OCI-M1 (cell line): ENCODE measurements at regions not wholly inside any gene's neighbourhood (a gene's known extent, or its start where the extent isn't known, plus 50 kb on each side); places are given as distances from the start of the nearest gene placed in this dataset.
"Not testable (repeated sequence)": the region's sequence is repeated elsewhere in the genome, so short reads cannot be mapped to it uniquely, and the experiment has no call there.

Source experiments
- DNase-seq: peaks from one replicate; lab custom pipeline; 2025; lab: John Stamatoyannopoulos, UW

DNA sequence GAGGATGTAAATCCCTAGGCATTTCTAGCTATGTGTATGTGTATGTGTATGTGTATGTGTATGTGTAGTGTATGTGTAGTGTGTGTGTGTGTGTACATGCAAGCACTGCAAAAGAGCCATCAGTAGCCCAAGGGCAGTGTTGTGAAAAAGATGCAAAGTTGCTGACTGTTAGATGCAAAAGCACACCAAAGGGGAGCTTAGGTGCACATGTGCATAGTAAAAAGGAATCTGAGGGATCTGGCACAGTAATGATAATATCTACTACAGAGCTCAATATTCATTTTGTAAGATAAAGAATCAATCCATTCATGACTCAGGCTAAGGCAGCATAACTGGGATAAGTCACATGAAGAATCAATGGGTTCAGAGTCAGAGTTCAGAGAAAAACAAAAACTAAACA lies 80.2 kb downstream of the TMEM47 start:
- no peak for DNase-seq

DNA sequence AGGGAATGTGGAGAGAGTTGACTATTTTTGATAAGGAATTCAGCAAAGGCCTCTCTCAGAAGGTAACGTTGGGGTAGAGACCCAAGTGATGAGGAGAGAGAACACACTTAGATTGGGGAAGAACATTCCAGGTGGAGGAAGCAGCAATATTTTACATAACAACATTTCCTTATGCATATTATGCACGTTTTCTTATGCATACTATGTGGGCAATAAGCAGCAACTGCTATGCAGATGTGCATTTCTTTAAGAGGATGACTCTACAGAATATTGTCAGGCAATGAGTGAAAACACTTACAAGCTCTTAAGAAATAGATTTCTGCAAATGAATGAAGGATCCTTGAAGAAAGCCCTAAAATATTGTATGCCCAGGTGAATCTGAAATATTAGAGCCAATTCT lies 91.1 kb downstream of the TMEM47 start:
- DNase-seq, result no peak

DNA sequence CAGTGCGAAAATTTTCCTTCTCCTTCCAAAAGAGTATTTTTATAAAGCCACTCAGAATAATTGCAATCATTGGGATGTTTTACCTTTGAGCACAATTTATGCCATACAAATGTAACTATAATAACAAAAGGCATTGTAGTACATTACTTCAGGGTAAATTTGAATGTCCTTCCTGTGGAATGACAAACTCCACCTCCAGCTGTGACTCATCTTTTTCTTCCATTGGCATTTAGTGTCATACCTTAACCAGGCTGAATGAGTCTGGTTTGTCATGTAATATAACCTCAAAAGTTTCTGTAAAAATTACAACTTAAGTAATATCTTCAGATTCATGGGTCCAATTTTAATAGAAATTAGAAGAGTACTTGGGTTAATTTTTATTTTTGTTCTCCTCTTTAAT lies 93.3 kb downstream of the TMEM47 start:
- no peak for DNase-seq

DNA sequence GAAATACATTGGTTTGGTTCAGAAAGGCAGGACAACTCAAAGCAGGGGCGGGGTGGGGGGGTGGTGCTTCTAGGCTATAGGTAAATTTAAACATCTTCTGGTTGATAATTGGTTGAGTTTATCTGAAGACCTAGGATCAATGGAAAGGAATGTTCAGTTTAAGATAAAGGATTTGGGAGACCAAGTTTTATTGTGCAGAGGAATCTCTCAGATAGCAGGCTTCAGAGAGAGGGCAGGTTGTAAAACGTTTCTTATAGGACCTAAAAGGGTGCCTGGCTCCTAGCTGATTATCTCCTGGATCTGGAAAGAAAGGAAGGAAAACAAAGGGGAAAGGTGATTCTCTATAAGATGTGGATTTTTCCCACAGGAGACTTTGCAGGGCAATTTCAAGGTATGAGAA lies 94.0 kb downstream of the TMEM47 start:
- no peak for DNase-seq

DNA sequence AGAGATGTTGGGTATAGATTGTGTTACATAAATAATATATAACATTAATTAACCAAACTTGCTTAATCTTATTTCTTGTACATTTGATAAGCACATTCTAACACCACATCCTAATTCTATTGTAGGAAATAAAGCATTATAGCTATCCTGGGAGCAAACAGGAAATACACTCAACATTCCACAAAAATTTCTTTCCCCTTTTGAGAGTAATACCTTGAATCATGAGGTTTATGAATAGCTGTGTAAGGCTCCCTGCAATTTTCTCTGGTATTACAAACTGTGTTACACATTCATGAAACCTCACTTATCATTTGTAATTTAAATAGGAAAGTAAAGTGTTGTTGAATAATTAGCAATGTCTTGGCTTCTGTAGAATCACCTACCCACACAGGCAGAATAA lies 95.1 kb downstream of the TMEM47 start:
- no peak for DNase-seq

DNA sequence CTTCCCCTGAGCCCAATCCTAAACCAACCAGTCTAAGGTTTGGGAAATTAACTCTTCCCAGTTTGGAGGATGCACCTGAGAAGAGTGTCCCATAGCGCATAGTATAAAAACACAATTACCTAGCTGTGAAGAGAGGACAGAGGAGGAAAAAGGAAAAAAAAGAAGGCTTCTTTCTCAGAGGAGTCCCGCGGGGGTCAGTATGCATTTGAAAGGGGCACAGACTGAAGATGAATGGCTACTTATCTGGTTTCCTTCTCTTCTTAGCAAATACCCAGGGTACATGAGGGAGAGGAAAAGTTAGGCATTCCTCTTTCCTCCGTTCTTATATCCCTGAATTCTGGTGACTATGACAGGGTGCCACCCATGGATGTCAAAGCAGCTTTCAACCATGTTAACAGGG lies 96.9 kb downstream of the TMEM47 start:
- DNase-seq, result no peak

DNA sequence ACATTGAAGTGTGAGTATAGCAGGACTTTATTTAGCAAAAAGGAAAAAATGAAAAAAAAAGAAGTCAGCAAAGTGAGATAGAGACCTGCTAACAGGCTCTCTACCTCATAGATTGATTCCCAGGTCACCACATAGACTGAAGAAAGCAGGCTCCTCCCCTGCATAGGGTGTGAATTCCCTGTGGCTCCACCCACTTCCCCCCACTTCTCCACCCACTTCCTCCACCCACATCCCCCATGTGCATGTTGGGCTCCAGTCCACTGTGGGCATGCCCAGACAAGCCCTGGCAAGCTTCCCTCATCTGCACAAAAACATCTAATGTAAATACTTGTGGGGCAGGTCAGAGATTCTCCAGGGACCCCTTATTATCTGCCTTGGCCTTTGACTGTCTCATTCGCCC lies 97.8 kb downstream of the TMEM47 start:
- no peak for DNase-seq

DNA sequence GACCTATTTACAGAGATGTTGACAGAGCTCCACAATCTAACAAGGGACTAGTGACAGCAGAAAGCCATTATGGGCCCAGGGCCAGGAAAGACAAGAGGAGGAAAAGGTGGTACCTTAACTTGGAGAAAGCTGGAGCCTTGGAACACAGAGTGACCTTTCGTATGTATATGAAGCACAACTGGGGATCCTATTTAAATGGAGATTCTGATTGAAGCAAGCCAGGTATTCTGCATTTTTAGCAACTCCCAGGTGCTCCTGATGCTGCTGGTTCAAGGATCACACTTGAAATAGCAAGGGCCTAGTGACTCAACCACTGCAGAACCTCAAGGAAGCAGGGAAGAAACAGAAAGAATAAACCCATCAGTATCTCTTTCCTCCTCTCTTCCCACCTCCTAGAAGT lies 99.4 kb downstream of the TMEM47 start:
- no peak for DNase-seq

DNA sequence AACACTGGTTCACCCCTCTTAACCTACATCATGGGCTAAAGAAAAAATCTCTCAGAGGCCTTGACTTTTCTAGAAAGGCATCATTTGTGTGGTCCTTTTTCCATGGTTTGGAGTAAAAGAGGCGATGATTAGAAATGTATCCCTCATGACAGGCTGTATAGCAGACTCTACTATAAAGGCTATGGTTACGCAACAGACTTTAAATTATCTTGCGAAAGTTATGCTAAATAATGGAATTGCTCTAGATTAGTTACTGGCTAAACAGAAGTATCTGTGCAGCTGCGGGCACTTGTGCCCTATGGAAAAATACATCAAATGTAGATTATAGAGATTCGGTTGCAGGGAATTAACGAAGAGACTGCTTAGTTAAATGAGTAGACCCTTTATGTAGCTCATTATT lies 101.6 kb downstream of the TMEM47 start:
- DNase-seq, result no peak

DNA sequence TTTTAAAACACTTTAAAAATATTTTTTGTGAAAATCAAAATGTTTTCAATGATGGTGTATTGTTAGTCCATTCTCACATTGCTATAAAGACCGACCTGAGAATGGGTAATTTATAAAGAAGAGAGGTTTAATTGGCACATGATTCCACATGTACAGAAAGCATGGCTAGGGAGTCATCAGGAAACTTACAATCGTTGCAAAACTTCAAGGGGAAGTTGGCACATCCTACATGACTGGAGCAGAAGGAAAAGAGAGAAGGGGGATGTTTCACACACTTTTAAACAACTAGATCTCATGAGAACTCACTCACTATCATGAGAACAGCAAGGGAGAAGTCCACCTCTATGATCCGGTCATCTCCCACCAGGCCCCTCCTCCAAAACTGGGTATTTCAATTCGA lies 110.7 kb downstream of the TMEM47 start:
- DNase-seq, result no peak

DNA sequence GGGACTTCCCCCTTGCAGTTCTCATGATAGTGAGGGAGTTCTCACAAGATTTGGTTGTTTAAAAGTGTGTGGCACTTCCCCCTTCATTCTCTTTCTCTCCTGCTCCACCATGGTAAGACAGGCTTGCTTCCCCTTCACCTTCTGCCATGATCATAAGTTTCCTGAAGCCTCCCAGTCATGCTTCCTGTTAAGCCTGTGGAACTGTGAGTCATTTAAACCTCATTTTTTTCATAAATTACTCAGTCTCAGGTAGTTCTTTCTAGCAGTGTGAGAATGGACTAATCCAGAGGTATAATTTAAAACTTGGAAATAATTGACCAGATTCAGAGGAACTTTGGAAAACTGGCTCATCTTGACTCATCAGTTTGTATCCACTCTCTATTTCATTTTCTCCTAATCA lies 129.0 kb downstream of the TMEM47 start:
- DNase-seq, result no peak

DNA sequence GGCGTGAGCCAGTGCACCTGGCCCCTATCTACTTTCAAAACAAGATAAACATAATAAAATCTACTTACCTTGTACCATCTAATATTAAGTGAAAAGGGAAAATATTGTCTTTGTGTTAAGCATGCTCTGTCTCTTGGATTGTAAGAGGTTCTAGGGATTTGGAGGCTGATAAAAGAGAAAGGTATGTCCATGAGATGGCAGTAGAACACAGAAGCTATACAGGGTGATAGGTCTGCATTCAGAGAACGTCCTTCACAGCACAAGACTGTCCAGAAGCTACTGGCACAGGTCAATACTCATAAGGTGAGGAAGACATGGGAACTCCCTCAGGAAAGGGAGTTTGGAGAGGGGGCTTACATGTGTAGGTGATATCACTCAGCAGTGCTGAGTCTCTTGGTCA lies 135.5 kb downstream of the TMEM47 start:
- DNase-seq, result no peak

DNA sequence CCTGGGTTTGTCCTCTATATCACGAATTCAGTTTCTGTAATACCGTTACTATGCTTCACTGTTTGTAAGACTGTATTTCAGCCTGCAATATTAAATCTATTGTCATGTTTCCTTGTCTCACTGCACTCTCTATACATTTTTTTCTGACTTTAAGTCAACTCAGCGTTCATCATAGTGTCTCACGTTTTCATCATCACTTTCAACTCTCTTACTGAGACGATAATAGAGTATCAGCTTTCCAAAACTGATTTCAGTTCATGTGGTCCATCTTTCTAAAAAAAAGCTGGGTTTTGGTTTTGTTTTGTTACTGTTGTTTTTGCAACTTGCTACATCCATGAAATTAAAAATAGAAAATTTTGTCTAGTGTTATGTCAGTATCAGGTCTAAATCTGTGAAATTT lies 147.7 kb downstream of the TMEM47 start:
- no peak for DNase-seq

DNA sequence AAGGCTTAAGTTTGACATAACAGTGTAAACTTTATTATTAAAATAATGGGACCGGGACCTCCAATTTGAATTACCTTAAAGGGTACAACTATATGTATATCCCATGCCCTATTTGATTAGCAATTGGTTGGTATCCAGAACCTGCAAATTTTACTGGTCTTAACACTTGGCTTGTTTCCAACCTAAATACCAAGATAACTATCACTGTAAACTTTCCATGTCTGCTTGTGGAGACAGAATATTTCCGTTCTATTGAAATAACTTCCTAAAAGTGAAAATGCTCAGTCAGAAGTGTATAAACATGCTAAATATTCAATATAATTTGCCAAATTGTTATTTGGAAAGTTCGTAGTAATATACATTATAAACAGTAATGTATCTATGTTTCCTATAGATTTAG lies 154.0 kb downstream of the TMEM47 start:
- no peak for DNase-seq

DNA sequence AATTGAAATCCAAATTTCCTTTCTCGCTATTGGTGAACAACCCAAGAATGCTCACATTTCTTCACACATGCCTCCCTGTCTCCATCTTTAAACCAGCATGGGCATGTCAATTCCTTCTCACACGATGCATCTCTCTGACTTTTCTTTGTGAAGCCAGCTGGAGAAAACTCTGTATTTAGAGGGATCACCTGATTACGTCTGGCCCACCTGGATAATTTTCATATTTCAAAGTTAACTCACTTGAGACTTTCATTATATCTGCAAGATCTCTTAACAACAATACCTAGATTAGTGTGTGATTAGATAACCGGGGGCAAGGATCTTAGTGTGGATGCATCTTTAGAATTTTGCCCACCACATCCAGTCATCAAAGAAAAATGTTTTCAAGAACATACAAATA lies 164.0 kb downstream of the TMEM47 start:
- DNase-seq, result no peak

DNA sequence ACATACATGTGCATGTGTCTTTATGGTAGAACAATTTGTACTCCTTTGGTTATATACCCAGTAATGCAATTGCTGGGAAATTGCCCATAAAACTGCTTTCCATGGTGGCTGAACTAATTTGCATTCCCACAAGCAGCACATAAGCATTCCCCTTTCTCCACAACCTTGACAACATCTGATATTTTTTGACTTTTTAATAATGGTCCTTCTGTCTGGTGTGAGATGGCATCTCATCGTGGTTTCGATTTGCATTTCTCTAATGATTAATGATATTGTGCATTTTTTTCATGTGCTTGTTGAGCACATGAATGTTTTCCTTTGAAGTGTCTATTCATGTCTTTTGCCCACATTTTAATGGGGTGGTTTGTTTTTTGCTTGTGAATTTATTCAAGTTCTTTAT lies 166.0 kb downstream of the TMEM47 start:
- no peak for DNase-seq

DNA sequence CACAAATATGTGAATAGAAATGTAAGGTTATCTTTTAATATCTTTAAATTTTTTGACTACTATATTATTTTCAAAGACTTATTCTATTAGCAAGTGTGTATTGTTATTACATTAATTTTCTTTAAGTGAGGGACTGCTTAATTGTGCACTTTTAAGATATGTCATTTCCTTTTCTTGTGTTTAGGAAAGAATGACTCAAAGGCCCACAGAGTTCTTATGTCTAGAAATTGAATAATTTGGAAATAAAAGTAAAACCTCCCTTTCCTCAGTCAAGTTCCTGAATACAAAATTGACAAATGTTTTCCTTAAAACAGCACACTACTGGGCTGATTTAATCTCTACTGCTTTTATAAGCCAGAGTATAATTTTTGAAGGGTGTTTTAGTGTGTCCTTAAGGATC lies 169.7 kb downstream of the TMEM47 start:
- no peak for DNase-seq

DNA sequence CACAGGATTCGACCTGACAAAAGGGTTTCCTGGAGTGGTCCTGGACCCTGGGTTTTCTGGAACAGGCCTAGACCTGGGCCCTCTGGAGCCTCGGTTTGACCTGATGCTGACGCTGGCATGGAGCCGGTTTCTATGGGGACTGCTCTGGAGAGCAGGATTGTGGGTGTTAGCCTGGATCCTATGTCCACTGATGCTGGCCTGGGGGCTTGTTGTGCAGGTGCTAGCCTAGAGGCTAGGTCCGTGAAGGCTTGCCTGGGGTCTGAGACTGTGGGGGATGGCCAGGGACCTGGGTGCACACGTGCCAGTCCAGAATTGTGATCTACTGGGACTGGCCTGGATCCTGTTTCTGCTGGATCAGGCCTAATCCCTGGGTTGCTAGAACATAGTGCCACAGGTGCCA lies 173.1 kb downstream of the TMEM47 start:
- DNase-seq, result no peak

DNA sequence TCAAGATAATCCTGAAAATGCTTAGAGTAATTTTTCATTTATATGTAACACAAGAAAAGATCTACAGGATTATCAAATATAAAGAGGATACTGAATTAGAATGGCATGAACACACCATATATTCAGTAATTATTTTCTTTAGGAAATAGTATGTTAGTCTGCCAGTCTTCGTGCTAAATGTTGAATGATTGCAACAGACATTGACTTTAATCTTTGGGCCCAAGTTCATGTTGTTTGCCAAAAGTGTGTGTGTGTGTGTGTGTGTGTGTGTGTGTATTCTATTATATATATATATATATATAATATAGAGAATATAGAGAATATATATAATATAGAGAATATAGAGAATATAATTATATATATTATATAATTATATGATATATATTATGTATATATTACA lies 186.6 kb downstream of the TMEM47 start:
- no peak for DNase-seq

DNA sequence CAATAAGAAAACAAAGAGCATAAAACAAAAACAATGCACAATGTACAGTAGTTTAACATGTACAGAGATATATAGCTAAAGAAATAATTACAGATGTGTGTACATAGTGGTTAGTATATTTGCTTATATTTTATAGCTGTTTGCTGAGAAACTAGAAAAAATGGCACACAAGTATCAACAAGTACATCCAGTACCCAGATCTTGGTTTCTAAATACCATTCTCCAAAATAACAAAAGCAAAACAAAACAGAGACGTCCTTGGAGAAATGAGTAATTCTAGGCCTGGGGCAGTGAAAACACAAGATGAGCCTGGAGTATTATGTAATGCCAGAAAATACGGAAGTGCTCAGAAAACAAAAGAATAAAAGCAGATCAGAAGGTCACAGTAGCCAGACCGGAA lies 189.6 kb downstream of the TMEM47 start:
- peak; percentile 37 for DNase-seq

DNA sequence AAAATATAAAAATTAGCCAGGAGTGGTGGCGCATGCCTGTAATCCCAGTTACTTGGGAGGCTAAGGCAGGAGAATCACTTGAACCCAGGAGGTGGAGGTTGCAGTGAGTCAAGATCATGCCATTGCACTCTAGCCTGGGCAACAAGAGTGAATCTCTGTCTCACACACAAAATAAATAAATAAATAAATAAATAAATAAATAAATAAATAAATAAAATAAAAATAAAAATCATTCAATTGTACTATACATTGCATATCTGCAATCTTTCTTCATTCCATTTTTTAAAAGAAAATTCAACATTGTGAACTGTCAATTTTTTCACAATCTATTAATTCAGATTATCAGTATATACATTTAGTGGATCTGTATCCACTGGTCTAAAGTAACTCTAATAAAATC lies 193.9 kb downstream of the TMEM47 start:
- not testable (repeated sequence) for DNase-seq

DNA sequence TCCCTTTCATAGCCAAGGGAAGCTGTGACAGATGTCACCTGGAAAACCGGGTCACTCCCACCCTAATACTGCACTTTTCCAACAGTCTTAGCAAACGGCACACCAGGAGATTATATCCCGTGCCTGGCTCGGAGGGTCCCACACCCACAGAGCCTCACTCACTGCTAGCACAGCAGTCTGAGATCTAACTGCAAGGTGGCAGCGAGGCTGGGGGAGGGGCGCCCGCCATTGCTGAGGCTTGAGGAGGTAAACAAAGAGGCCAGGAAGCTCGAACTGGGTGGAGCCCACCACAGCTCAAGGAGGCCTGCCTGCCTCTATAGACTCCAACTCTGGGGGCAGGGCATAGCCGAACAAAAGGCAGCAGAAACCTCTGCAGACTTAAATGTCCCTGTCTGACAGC lies 199.2 kb downstream of the TMEM47 start:
- DNase-seq, result not testable (repeated sequence)

DNA sequence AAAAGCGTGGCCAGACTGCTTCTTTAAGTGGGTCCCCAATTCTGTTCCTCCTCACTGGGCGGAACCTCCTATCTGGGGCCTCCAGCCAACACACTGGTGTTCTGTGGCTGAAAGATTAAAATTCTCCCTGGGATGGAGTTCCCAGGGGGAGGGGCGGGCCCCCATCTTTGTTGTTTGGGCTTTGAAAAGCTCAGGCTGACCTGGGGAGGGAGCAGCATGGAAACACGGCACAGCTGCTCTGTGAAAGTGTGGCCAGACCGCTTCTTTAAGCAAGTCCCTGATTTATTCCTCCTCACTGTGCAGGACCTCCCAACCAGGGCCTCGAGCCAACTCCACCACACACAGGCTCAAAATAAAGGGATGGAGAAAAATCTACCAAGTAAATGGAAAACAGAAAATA lies 219.5 kb downstream of the TMEM47 start:
- DNase-seq, result no peak

DNA sequence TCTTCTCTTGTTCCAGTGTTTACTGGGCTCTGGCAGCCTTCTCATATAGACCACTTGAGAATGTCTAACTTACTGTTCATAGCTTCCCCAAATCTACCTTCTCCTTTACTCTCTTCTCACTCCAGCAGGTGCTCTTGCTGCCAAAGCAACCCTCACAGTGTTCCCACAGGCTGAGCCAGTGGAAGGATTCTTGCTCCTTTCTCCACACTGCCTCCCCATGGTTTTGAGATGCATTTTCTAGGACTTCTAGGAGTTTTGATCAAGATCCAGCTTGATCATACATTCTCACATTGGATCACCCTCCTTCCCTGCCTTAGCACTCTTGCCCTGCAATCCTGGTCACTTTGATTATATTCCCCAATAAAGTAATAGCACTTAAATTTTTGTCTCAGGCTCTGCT lies 230.8 kb downstream of the TMEM47 start:
- DNase-seq, result peak; percentile 0

DNA sequence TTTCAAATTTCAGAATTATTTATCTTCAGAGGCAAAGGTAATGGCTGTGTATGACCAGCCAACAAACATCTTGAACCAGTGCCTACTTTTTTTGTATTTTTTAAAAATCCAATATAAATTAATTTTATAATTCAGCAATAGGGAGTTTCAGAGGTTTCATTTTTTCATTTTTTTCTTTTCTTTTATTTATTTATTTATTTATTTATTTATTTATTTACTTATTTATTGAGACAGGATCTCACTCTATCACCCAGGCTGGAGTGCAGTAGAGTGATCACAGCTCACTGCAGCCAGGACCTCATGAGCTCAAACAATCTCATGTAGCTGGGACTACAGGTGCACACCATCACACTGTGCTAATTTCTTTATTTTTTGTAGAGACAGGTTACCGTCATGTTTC lies 250.5 kb downstream of the TMEM47 start:
- no peak for DNase-seq
